ENCODE measurements at regions not wholly inside any gene's neighbourhood (a gene's known extent, or its start where the extent isn't known, plus 50 kb on each side); places are given as distances from the start of the nearest gene placed in this dataset.

GRCh38 chr14:101360054-101360911, 201.0 kb upstream of the DIO3 start:
- TF ChIP-seq CTCF (IDR thresholded peaks at IDR 0.05): no peak
- TF ChIP-seq POLR2AphosphoS5 (IDR thresholded peaks at IDR 0.05): peak in 2 of 3 donors; percentile 49 to 61
